A549 (cell line): ENCODE measurements at regions not wholly inside any gene's neighbourhood (a gene's known extent, or its start where the extent isn't known, plus 50 kb on each side); places are given as distances from the start of the nearest gene placed in this dataset.

Experiments used
- ATAC-seq, 2 experiments: fragments of 200-7000 bp in 1 of 2; fragments of >200 bp in 1 of 2; cut with Nextera tagmentation in 1 of 2; cut with Tn5 transposase in 1 of 2; 3 replicates each; pipeline versions ENCODE4 v1.8.0 to v1.9.1; 2018 to 2020; ENCODE audit warnings: mild to moderate bottlenecking in 1 of 2, moderate library complexity in 1 of 2
- CTCF ChIA-PET: fragments of 300-600 bp; sonication (Branson Sonifier 250); formaldehyde crosslinking; extraction: SDS; loops from one replicate; lab custom pipeline; 2021; ENCODE audit warnings: antibody characterized with exemption, inconsistent platforms; lab: Yijun Ruan, JAX
- POLR2A ChIA-PET: fragments of 350-600 bp; formaldehyde crosslinking; extraction: SDS; loops from one replicate; lab custom pipeline; 2021; ENCODE audit warnings: antibody characterized with exemption, inconsistent platforms; lab: Yijun Ruan, JAX
- DNase-seq, 2 experiments: peaks; one replicate each; pipeline versions ENCODE4 v3.0.0 to v3.0.0-alpha.2; 2011 to 2016; ENCODE audit warnings: low read depth in 1 of 2, low spot score in 1 of 2
- FAIRE-seq: peaks from 2 replicates; lab custom pipeline; 2011; peaks lifted over from hg19 to GRCh38; lab: Jason Lieb, UNC
- H3K27ac ChIP-seq, 2 experiments: fragments of >200 bp; sonication (Bioruptor Twin); formaldehyde crosslinking; 3 replicates each; pipeline ENCODE4 v1.5.1; 2016 to 2017
- H3K4me1 ChIP-seq: fragments of >200 bp; sonication (Bioruptor Twin); formaldehyde crosslinking; 3 replicates; pipeline ENCODE4 v1.6.1; 2016
- H3K4me2 ChIP-seq: fragments of >200 bp; sonication (Bioruptor Twin); formaldehyde crosslinking; 3 replicates; pipeline ENCODE4 v1.6.1; 2016
- H3K4me3 ChIP-seq: fragments of >200 bp; sonication (Bioruptor Twin); formaldehyde crosslinking; 3 replicates; pipeline ENCODE4 v1.5.1; 2016
- H3K9me3 ChIP-seq: fragments of >200 bp; sonication (Bioruptor Twin); formaldehyde crosslinking; 3 replicates; pipeline ENCODE4 v1.6.1; 2016
- BCL3 ChIP-seq: fragments of >200 bp; sonication (Bioruptor Twin); formaldehyde crosslinking; IDR thresholded peaks from 3 replicates; pipeline ENCODE4 v1.6.1; 2016
- BHLHE40 ChIP-seq: IDR thresholded peaks from 2 replicates; pipeline ENCODE4 v1.6.1; 2012; ENCODE audit warnings: low read depth, low read length, inconsistent platforms
- CEBPB ChIP-seq, 2 experiments: fragments of >200 bp in 1 of 2; sonication (Bioruptor Twin) in 1 of 2; formaldehyde crosslinking in 1 of 2; IDR thresholded peaks; 2 replicates each; pipeline ENCODE4 v1.6.1; 2012 to 2016
- ELK1 ChIP-seq: fragments of 150-350 bp; IDR thresholded peaks from 2 replicates; pipeline ENCODE4 v1.6.1; 2014; ENCODE audit warnings: low read depth, mild to moderate bottlenecking, low read length
- FOXS1 ChIP-seq: fragments of 250-450 bp; sonication (Bioruptor Pico); IDR thresholded peaks from 2 replicates; pipeline ENCODE4 v1.5.0; 2020; ENCODE audit warnings: mild to moderate bottlenecking, moderate library complexity
- HES2 ChIP-seq: fragments of >200 bp; sonication (Bioruptor Twin); formaldehyde crosslinking; IDR thresholded peaks from 2 replicates; pipeline ENCODE4 v1.6.1; 2016
- HEYL ChIP-seq: fragments of 250-450 bp; sonication (Bioruptor Pico); IDR thresholded peaks from 2 replicates; pipeline ENCODE4 v1.8.0; 2021; ENCODE audit warnings: mild to moderate bottlenecking, moderate library complexity
- JUNB ChIP-seq: fragments of >200 bp; sonication (Bioruptor Twin); formaldehyde crosslinking; IDR thresholded peaks from 2 replicates; pipeline ENCODE4 v1.6.1; 2016
- NFE2L2 ChIP-seq: fragments of 150-350 bp; conservative IDR thresholded peaks from 2 replicates; pipeline ENCODE4 v1.6.1; 2014; ENCODE audit warnings: low read length
- NPAS2 ChIP-seq: fragments of 250-450 bp; sonication (Bioruptor Pico); IDR thresholded peaks from 2 replicates; pipeline ENCODE4 v1.8.0; 2022; ENCODE audit warnings: mild to moderate bottlenecking, moderate library complexity, borderline replicate concordance
- RAD21 ChIP-seq, 2 experiments: fragments of >200 bp in 1 of 2; sonication (Bioruptor Twin) in 1 of 2; formaldehyde crosslinking in 1 of 2; IDR thresholded peaks in 1 of 2; conservative IDR thresholded peaks in 1 of 2; 2 replicates in 1 of 2; 3 replicates in 1 of 2; pipeline ENCODE4 v1.6.1; 2012 to 2018; ENCODE audit warnings: inconsistent platforms in 1 of 2
- RCOR1 ChIP-seq: fragments of 150-350 bp; IDR thresholded peaks from 2 replicates; pipeline ENCODE4 v1.6.1; 2014; ENCODE audit warnings: antibody characterized with exemption, low read length, low read depth
- RNF2 ChIP-seq: fragments of 200-600 bp; sonication (generic); IDR thresholded peaks from 2 replicates; pipeline ENCODE4 v1.6.1; 2016; ENCODE audit warnings: low read depth, mild to moderate bottlenecking, antibody characterized with exemption, moderate library complexity, borderline replicate concordance
- TFCP2L1 ChIP-seq: fragments of 250-450 bp; sonication (Bioruptor Pico); IDR thresholded peaks from 2 replicates; pipeline ENCODE4 v1.5.0; 2021; ENCODE audit warnings: mild to moderate bottlenecking
- USF2 ChIP-seq: fragments of 450-650 bp; IDR thresholded peaks from 2 replicates; pipeline ENCODE4 v1.6.1; 2014; ENCODE audit warnings: antibody characterized with exemption
- ZC3H11A ChIP-seq: fragments of 450-650 bp; IDR thresholded peaks from 2 replicates; pipeline ENCODE4 v1.6.1; 2014; ENCODE audit warnings: antibody characterized with exemption, mild to moderate bottlenecking
- WGBS: methylation state at CpG from one replicate; pipeline ENCODE4 v1.1.6; 2017; ENCODE audit errors: missing lambda C conversion rate; 5-methylcytosine and 5-hydroxymethylcytosine counted together

GRCh38 chr17:65324611-65325342, 187.6 kb downstream of the RGS9 start:
- Histone ChIP-seq H3K4me3 (no peak overlapping the region), H3K4me2 (no peak overlapping the region), H3K9me3 (no peaks in the 10 kb centered on the region), H3K27ac (no peak overlapping the region), H3K4me1 (no peaks in the 10 kb centered on the region)
- DNase-seq (no peak), FAIRE-seq (no peak), ATAC-seq (no peak)
- WGBS: 38% methylated on average over 5 of the region's 5 CpGs
- ChIA-PET CTCF (interaction anchor here (1.0 kb wide), 1 partner anchor 47 kb away, joined by 3 read pairs; no protein-coding TSS in a partner anchor), POLR2A (no interaction called here)
- TF ChIP-seq NPAS2 (CRISPR knock-in tag) (no peak), TFCP2L1 (CRISPR knock-in tag) (no peak), RNF2 (no peak), CEBPB (IDR thresholded peaks at IDR 0.05) (no peak), NFE2L2 (no peak), BHLHE40 (no peak), ELK1 (no peak), HES2 (no peak), FOXS1 (CRISPR knock-in tag) (no peak)

GRCh38 chr17:65323049-65323448, 185.9 kb downstream of the RGS9 start:
- Histone ChIP-seq H3K4me2 (no peak overlapping the region), H3K27ac (no peak overlapping the region), H3K4me3 (no peak overlapping the region), H3K9me3 (no peaks in the 10 kb centered on the region), H3K4me1 (no peaks in the 10 kb centered on the region)
- TF ChIP-seq NFE2L2 (no peak), USF2 (peak; percentile 54)
- FAIRE-seq: no peak
- WGBS: 21% methylated on average over 2 of the region's 2 CpGs
- POLR2A ChIA-PET: no interaction called here
- CTCF ChIA-PET: no interaction called here
- ATAC-seq: peak in 1 of 2 experiments; percentile 80; a peak in 3 of 6 replicates
- DNase-seq: peak in 1 of 2 experiments; percentile 20

GRCh38 chr17:65320820-65321219, 183.7 kb downstream of the RGS9 start:
- H3K9me3 ChIP-seq: no peaks in the 10 kb centered on the region
- ATAC-seq (no peak), DNase-seq (no peak), FAIRE-seq (no peak)
- ChIA-PET CTCF (interaction anchor here (1.6 kb wide), 1 partner anchor 89 kb away, joined by 4 read pairs; no protein-coding TSS in a partner anchor), POLR2A (no interaction called here)
- WGBS: 54% methylated on average over 5 of the region's 5 CpGs
- no peak overlapping the region for H3K27ac ChIP-seq
- TF ChIP-seq TFCP2L1 (CRISPR knock-in tag): no peak
- no peaks in the 10 kb centered on the region for H3K4me1 ChIP-seq
- no peak overlapping the region for H3K4me2 ChIP-seq
- no peak overlapping the region for H3K4me3 ChIP-seq

GRCh38 chr17:65314212-65314611, 177.0 kb downstream of the RGS9 start:
- CTCF ChIA-PET: interaction anchor here (0.6 to 5.2 kb wide), 2 partner anchors 20 to 818 kb away, joined by 3 to 29 read pairs; no protein-coding TSS in a partner anchor

More at GRCh38 chr17:65314212-65314611, 177.0 kb downstream of the RGS9 start:
- Histone ChIP-seq H3K27ac (no peak overlapping the region), H3K4me1 (no peaks in the 10 kb centered on the region), H3K4me3 (no peak overlapping the region), H3K4me2 (no peak overlapping the region), H3K9me3 (no peaks in the 10 kb centered on the region)
- peak; percentile 84 for FAIRE-seq
- ATAC-seq: no peak
- 50% methylated on average over 6 of the region's 6 CpGs for WGBS
- DNase-seq: no peak
- POLR2A ChIA-PET: no interaction called here
- TF ChIP-seq BCL3 (no peak), RCOR1 (no peak), ZC3H11A (no peak), RAD21 (conservative IDR thresholded peaks at IDR 0.05 in 1 of 2, IDR thresholded peaks at IDR 0.05 in 1 of 2) (no peak), JUNB (no peak), NPAS2 (CRISPR knock-in tag) (no peak), HEYL (no peak), USF2 (no peak)
